ENCODE measurements at regions not wholly inside any gene's neighbourhood (a gene's known extent, or its start where the extent isn't known, plus 50 kb on each side); places are given as distances from the start of the nearest gene placed in this dataset.

DNA sequence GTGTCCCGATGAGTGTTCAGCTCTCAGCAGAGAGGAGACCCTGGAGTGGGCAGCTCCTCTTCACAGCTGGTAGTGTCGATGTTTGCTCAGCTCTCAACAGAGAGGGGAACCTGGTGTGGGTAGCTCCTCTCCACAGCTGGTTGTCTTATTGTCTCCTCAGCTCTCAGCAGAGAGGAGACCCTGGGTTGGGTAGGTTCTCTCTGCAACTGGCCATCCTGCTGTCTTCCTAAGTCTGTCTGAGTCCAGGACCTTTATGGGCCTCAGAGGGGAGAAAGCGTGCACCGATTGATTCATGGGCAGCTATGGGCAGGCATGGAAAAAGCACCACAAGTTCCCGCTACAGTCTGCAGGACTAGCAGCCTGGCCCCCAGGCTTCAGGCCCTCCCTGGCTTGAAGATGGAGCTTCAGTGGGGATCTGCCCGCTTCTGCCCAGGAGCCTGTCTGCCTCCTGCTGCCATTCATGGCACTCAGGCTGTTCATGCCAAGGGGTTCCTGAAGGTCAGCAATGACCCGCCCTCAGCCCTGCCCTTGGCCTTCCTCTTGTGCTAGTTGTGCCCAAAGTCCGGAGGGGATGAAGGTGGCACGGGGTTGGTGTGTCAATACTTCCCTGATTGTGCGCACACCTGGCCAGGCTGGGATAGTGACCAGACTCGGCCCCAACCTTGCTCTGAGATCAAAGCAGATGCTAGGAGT, 224.2 kb downstream of the KCNC2 start:
- no peak for DNase-seq (ENCODE audit: insufficient read length, low spot score)
- FAIRE-seq, result no peak

DNA sequence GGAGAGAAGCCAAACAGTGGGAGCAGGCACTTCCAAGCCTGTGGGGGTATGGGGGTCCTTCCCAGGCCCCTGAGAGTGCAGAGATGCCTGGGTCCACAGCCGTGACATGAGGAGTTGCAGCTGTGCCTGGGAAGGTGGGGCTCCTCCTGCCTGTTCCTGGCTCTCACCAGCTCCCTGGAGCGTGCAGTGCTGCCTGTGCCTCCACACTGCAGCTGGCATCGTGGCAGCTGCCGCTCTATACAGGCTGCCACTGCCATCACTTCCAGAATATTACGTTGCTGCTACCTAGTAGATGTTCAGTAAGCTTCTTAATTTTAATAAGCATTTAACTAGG, 223.7 kb downstream of the KCNC2 start:
- no peak for TF ChIP-seq POLR2A (IDR thresholded peaks at IDR 0.05; ENCODE audit: low read depth, low read length)
- no peak for DNase-seq (ENCODE audit: insufficient read length, low spot score)
- FAIRE-seq, result no peak

More for the DNA sequence above, 224.2 kb downstream of the KCNC2 start:
- TF ChIP-seq POLR2A (IDR thresholded peaks at IDR 0.05; ENCODE audit: low read depth, low read length), result no peak

DNA sequence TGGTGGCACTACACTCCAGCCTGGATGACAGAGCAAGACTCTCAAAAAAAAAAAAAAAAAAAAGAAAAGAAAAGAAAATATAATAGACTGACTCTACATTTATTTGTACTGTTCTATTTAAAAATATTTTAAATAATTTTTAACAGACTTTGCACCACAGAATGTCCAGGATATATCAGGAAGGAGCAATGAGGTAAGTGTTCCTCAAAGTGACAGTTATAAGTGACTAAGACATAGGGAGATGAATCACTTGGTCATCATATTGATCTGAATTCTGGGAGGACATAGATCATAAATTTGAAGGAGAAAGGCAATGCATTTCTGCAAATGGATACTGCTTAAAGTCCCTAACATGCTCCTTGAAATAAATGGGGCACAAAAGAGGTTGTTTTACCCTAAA, 221.5 kb downstream of the KCNC2 start:
- no peak for DNase-seq (ENCODE audit: insufficient read length, low spot score)
- TF ChIP-seq POLR2A (IDR thresholded peaks at IDR 0.05; ENCODE audit: low read depth, low read length), result no peak
- no peak for FAIRE-seq
